GM06990 (cell line): ENCODE measurements at regions not wholly inside any gene's neighbourhood (a gene's known extent, or its start where the extent isn't known, plus 50 kb on each side); places are given as distances from the start of the nearest gene placed in this dataset.
"Not testable (repeated sequence)": the region's sequence is repeated elsewhere in the genome, so short reads cannot be mapped to it uniquely, and the experiment has no call there.

ENCODE experiments used
- DNase-seq: peaks from one replicate; pipeline ENCODE4 v3.0.0-alpha.2; 2011; ENCODE audit not compliant: insufficient read length; ENCODE audit errors: extremely low read depth
- H3K27me3 ChIP-seq: replicated peaks from 2 replicates; pipeline ENCODE4 v1.6.0; 2011; ENCODE audit warnings: low read length; ENCODE audit not compliant: control insufficient read depth, insufficient read depth
- H3K36me3 ChIP-seq: 2 replicates; pipeline ENCODE4 v1.5.1; 2011; ENCODE audit warnings: low read length; ENCODE audit not compliant: control insufficient read depth, insufficient read depth
- H3K4me3 ChIP-seq: replicated peaks from 2 replicates; pipeline ENCODE4 v1.5.1; 2011; ENCODE audit warnings: low read depth, mild to moderate bottlenecking, control low read depth, low read length
- TF ChIP-seq, protein P1 (sequence below): IDR thresholded peaks from 2 replicates; pipeline ENCODE4 v1.5.1; 2011; ENCODE audit warnings: low read length, control low read depth, mild to moderate bottlenecking, inconsistent platforms; ENCODE audit not compliant: insufficient read depth, poor library complexity, severe bottlenecking

DNA sequence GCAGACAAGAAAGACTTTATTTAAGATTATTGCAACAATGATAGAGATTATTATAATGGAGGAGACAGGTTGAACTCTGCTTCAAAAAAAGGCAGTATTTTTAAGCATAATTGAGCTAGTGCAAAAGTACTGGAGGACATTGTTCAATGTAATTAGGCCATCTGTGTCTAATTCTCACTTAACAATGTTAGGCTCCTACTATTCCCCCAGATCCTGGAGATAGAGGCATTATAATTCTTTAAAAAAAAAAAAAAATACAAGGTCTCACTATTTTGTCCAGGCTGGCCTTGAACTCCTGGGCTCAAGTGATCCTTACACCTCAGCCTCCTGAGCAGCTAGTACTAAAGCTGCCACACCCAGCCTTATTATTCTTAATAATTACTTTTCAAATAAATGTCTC, 193.4 kb upstream of the NUDT12 start:
- H3K27me3 ChIP-seq = no peaks in the 10 kb centered on the region
- H3K4me3 ChIP-seq = no peak overlapping the region
- no peaks in the 10 kb centered on the region for H3K36me3 ChIP-seq
- no peak for DNase-seq
- TF ChIP-seq, protein P1, sequence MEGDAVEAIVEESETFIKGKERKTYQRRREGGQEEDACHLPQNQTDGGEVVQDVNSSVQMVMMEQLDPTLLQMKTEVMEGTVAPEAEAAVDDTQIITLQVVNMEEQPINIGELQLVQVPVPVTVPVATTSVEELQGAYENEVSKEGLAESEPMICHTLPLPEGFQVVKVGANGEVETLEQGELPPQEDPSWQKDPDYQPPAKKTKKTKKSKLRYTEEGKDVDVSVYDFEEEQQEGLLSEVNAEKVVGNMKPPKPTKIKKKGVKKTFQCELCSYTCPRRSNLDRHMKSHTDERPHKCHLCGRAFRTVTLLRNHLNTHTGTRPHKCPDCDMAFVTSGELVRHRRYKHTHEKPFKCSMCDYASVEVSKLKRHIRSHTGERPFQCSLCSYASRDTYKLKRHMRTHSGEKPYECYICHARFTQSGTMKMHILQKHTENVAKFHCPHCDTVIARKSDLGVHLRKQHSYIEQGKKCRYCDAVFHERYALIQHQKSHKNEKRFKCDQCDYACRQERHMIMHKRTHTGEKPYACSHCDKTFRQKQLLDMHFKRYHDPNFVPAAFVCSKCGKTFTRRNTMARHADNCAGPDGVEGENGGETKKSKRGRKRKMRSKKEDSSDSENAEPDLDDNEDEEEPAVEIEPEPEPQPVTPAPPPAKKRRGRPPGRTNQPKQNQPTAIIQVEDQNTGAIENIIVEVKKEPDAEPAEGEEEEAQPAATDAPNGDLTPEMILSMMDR = no peak

DNA sequence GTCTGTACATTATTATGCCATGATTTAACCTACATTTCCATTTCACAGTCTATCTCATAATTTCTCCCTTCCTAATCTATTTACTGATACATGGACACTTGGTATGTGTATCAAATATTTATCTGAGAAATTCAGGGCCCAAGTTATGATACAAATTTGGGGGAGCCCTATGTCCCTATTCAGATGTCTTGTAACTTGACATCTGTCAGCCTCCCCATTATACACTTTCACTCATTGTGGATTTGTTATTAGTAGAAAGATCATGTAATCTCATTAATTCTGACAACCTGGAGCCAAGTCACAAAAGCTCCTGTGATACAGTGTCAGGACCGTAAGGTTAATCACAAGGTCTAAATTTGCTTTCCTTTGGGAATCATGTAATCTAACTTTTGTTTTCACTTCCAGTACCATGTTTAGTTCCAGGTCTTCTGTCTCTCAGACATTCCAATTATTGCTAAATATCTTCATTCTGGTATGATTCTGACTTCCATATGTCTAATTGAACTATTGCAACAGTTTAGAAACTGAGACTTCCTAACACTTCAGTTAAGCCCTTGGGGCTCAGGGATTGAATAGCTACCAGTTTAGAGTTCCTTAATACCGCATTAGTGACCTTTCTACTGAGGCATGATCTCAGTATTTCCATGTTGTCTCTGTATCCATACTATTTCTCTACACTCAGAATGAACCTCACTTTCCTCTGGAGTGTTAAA, 182.9 kb upstream of the NUDT12 start:
- TF ChIP-seq, protein P1 = no peak

DNA sequence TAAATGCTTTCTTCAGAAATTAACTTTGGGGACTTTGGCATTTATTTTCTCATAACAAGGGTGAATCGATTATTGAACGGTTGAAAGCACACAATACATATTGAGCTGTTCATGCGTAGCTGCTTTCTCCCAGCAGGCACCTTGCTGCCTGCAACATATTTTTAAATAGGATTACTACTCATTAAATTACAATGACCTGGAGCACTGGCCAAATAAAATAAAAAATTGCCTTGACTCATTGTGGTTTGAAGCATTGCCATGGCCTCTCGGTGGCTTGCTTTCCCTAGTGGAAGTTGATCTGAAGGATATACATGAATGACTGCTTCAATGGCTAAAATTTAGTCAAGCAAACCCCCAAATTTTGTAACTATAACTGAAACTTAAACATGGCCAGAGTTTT, 181.6 kb upstream of the NUDT12 start:
- Histone ChIP-seq H3K4me3 (no peak overlapping the region), H3K36me3 (no peaks in the 10 kb centered on the region), H3K27me3 (no peaks in the 10 kb centered on the region)
- TF ChIP-seq, protein P1 = no peak
- no peak for DNase-seq

More for the DNA sequence above, 182.9 kb upstream of the NUDT12 start:
- no peak for DNase-seq
- Histone ChIP-seq H3K27me3 (no peaks in the 10 kb centered on the region), H3K36me3 (no peaks in the 10 kb centered on the region), H3K4me3 (no peak overlapping the region)

DNA sequence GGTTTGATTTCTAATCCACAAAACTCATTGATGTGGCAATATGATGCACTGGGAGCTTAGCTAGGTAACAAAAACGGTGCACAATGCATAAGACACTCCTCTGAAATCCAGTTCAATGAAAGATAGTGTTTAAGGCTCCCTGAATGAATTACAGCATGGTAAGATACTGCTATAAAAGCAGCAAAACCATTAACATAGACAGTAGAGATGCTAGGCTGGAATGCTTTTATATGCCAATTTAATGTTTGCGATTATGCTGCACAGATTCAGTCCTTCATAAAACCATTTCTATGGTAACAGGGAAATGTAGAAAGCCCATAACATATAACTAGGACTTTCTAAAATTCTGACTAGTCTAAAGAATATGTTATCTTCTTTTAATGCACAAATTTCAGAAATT, 180.8 kb upstream of the NUDT12 start:
- no peak overlapping the region for H3K4me3 ChIP-seq
- TF ChIP-seq, protein P1 = no peak
- H3K36me3 ChIP-seq = no peaks in the 10 kb centered on the region
- DNase-seq = no peak
- H3K27me3 ChIP-seq = no peaks in the 10 kb centered on the region

DNA sequence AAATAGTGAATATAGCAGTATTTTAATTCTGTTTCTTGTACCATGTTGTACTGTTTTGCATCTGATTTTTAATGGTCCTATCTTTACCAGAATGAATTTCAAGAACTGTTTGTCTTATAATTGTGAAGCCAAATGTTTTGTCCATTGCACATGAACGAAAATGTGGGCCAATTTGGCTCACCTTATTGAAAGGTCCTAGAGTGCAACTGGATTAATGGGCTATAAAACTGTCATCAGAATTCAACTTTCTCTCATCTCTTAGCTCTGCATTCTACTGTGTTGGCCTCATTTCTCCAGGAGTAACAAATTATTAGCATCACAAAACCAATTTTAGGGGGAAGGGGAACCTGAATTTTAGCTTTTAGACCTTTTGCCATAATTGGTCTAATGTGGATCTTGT, 179.4 kb upstream of the NUDT12 start:
- Histone ChIP-seq H3K36me3 (no peaks in the 10 kb centered on the region), H3K27me3 (no peaks in the 10 kb centered on the region), H3K4me3 (no peak overlapping the region)
- DNase-seq = no peak
- TF ChIP-seq, protein P1 = no peak

DNA sequence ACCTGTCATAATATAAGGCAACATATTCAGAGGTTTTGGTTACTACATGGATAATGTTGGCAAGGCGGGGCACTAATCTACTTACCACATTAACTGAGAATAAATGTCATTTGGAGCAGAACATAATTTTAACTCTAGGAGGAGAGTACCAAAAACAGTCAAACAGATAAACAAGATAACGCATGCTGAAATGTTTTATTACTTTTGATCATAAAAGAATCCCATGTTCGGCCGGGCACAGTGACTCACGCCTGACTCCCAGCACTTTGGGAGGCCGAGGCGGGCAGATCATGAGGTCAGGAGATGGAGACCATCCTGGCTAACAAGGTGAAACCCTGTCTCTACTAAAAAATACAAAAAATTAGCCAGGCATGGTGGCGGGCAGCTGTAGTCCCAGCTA, 173.8 kb upstream of the NUDT12 start:
- DNase-seq, H3K27me3 ChIP-seq, H3K4me3 ChIP-seq, H3K36me3 ChIP-seq: not testable (repeated sequence)
